Small intestine (tissue), 7 donors: ENCODE measurements at regions not wholly inside any gene's neighbourhood (a gene's known extent, or its start where the extent isn't known, plus 50 kb on each side); places are given as distances from the start of the nearest gene placed in this dataset.

Experiments used
- DNase-seq, 2 donors: peaks; one replicate each; pipeline versions ENCODE4 v3.0.0 to v3.0.0-alpha.2; 2013
- FAIRE-seq: peaks from 2 replicates; lab custom pipeline; 2012; peaks lifted over from hg19 to GRCh38; lab: Jason Lieb, UNC
- H3K27ac ChIP-seq, 3 donors: one replicate each; pipeline ENCODE4 v1.5.1; 2013; ENCODE audit warnings: low read length in 2 of 3, mild to moderate bottlenecking in 2 of 3, control low read depth in 1 of 3, inconsistent platforms in 1 of 3, low read depth in 1 of 3, moderate library complexity in 1 of 3
- H3K27me3 ChIP-seq, 3 donors: one replicate each; pipeline ENCODE4 v1.6.1; 2013; ENCODE audit warnings: low read length in 3 of 3, inconsistent platforms in 1 of 3; ENCODE audit not compliant: control insufficient read depth in 3 of 3, insufficient read depth in 3 of 3
- H3K36me3 ChIP-seq, 3 donors: one replicate each; pipeline ENCODE4 v1.6.1; 2013; ENCODE audit warnings: low read length in 3 of 3, inconsistent platforms in 1 of 3, low read depth in 1 of 3, mild to moderate bottlenecking in 1 of 3, moderate library complexity in 1 of 3; ENCODE audit not compliant: control insufficient read depth in 3 of 3, insufficient read depth in 2 of 3
- H3K4me1 ChIP-seq, 3 donors: one replicate each; pipeline ENCODE4 v1.6.1; 2013; ENCODE audit warnings: low read length in 2 of 3, inconsistent platforms in 1 of 3, low read depth in 1 of 3, mild to moderate bottlenecking in 1 of 3, moderate library complexity in 1 of 3; ENCODE audit not compliant: control insufficient read depth in 3 of 3, insufficient read depth in 2 of 3
- H3K4me3 ChIP-seq, 3 donors: one replicate each; pipeline ENCODE4 v1.5.1; 2013; ENCODE audit warnings: low read length in 3 of 3, control low read depth in 1 of 3, inconsistent platforms in 1 of 3, low read depth in 1 of 3, mild to moderate bottlenecking in 1 of 3, moderate library complexity in 1 of 3
- H3K9me3 ChIP-seq, 2 donors: one replicate each; pipeline ENCODE4 v1.6.1; 2013; ENCODE audit warnings: low read depth in 1 of 2, low read length in 1 of 2; ENCODE audit not compliant: control insufficient read depth in 2 of 2, insufficient read depth in 1 of 2
- whole genome bisulfite sequencing, 3 donors: extraction: QIAGEN DNeasy Blood & Tissue Kit; methylation state at CpG; one replicate each; pipeline ENCODE4 v1.1.7; 2013; 5-methylcytosine and 5-hydroxymethylcytosine counted together
- donor health status: healthy with polysubstance abuse.
- donor health status: control.
- donor health status: control.
- donor health status: Bipolar disorder and iron deficiency.
- donor health status: healthy.

- no peak overlapping the region for H3K4me3 ChIP-seq
- H3K27me3 ChIP-seq, result peaks cover 0 to 3% (median 0%) of the 10 kb centered on the region in 3 donors
- H3K27ac ChIP-seq, result no peak overlapping the region
- no peaks in the 10 kb centered on the region for H3K36me3 ChIP-seq
- no peak for FAIRE-seq
- H3K4me1 ChIP-seq, result no peaks in the 10 kb centered on the region
- H3K9me3 ChIP-seq, result no peaks in the 10 kb centered on the region
- no peak for DNase-seq
- WGBS, 3 donors, result 81 to 89% (median 81%) methylated on average over 2 of the region's 2 CpGs
Measured at GRCh38 chr5:136667789-136668188, 302.4 kb upstream of the TRPC7 start.

DNA sequence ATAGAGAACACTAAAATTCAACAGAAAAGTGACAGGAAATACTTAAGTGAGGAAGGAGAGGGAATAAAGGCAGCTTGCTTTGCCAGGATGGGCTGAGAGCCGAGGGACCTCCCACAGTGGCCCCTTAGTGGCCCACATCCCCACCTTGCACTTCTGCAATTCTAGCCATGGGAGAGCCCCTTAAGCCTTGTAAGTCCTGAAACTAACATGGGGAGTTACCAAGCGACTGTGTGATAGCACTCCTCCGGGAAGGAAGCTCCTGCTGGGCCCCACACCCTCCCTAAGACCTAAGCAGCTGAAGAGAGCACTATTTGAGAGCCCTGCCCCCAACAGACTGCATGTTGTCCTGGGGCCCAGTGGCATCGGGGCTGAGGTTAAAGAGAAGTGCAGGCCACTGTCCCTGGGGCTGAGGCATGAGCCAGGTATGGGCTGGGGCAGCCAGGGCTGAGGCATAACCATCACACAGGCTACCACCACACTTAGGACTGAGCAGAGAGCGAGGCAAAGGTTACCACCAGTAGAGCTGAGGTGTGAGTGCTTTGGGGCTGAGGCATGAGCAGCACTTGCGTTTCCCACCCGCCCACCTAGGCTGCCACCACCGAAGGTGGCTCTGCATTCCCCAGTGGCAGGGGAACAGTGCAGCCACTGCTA lies 301.8 kb upstream of the TRPC7 start:
- FAIRE-seq, result no peak
- WGBS, 3 donors, result 47 to 51% (median 47%) methylated on average over 8 of the region's 8 CpGs
- no peak overlapping the region for H3K27ac ChIP-seq

GRCh38 chr5:136665331-136665730 lies 300.0 kb upstream of the TRPC7 start:
- Histone ChIP-seq H3K27ac (no peak overlapping the region), H3K9me3 (no peaks in the 10 kb centered on the region), H3K4me3 (no peak overlapping the region), H3K4me1 (no peaks in the 10 kb centered on the region), H3K36me3 (no peaks in the 10 kb centered on the region), H3K27me3 (peaks cover 0 to 3% (median 0%) of the 10 kb centered on the region in 3 donors)
- FAIRE-seq (no peak), DNase-seq (no peak)
- 45 to 56% (median 50%) methylated on average over 1 of the region's 1 CpG for WGBS, 3 donors

More for the DNA sequence above, 301.8 kb upstream of the TRPC7 start:
- Histone ChIP-seq H3K27me3 (peaks cover 0 to 3% (median 0%) of the 10 kb centered on the region in 3 donors), H3K9me3 (no peaks in the 10 kb centered on the region), H3K4me3 (no peak overlapping the region), H3K4me1 (no peaks in the 10 kb centered on the region), H3K36me3 (no peaks in the 10 kb centered on the region)
- DNase-seq, result no peak

DNA sequence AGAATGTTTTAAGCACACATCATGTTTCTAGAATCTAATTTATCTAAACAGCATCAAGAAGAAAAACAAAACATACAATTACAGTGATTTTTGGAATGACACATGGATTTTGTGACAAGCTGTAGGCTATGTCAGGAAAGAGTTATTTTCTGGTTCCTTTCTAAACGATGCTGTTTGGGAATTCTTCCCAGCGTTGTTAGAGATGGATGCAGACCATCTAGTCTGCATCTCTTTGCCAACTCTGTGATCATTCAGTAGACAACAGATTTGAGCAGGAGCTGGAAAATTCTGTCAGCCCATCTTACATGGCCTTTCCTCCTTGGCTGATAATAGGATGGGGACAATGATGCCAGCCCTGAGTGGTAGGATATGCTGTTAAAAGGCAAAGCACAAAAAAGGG lies 295.7 kb upstream of the TRPC7 start:
- H3K9me3 ChIP-seq, result no peaks in the 10 kb centered on the region
- DNase-seq (no peak), FAIRE-seq (no peak)
- H3K27ac ChIP-seq, result no peak overlapping the region
- no peak overlapping the region for H3K4me3 ChIP-seq
- no peaks in the 10 kb centered on the region for H3K27me3 ChIP-seq
- no peaks in the 10 kb centered on the region for H3K4me1 ChIP-seq
- no peaks in the 10 kb centered on the region for H3K36me3 ChIP-seq
- WGBS, 3 donors, result 56 to 78% (median 78%) methylated on average over 2 of the region's 2 CpGs

- Histone ChIP-seq H3K4me3 (no peak overlapping the region), H3K9me3 (no peaks in the 10 kb centered on the region), H3K4me1 (no peaks in the 10 kb centered on the region), H3K27me3 (no peaks in the 10 kb centered on the region), H3K27ac (no peak overlapping the region), H3K36me3 (no peaks in the 10 kb centered on the region)
- DNase-seq, result no peak
- FAIRE-seq, result no peak
- WGBS, 3 donors, result 41 to 52% (median 46%) methylated on average over 4 of the region's 4 CpGs
Measured at GRCh38 chr5:136656811-136657210, 291.5 kb upstream of the TRPC7 start.

- no peaks in the 10 kb centered on the region for H3K4me1 ChIP-seq
- FAIRE-seq (no peak), DNase-seq (no peak)
- no peaks in the 10 kb centered on the region for H3K9me3 ChIP-seq
- no peak overlapping the region for H3K27ac ChIP-seq
- H3K27me3 ChIP-seq, result no peaks in the 10 kb centered on the region
- no peaks in the 10 kb centered on the region for H3K36me3 ChIP-seq
- WGBS, 3 donors, result 17 to 35% (median 25%) methylated on average over 2 of the region's 2 CpGs
- no peak overlapping the region for H3K4me3 ChIP-seq
Measured at GRCh38 chr5:136655468-136655867, 290.1 kb upstream of the TRPC7 start.

GRCh38 chr5:136646915-136647314 lies 281.6 kb upstream of the TRPC7 start:
- Histone ChIP-seq H3K9me3 (no peaks in the 10 kb centered on the region), H3K27me3 (no peaks in the 10 kb centered on the region), H3K4me3 (no peak overlapping the region), H3K4me1 (no peaks in the 10 kb centered on the region), H3K36me3 (no peaks in the 10 kb centered on the region), H3K27ac (no peak overlapping the region)
- FAIRE-seq, result no peak
- no peak for DNase-seq
- 52 to 58% (median 56%) methylated on average over 2 of the region's 2 CpGs for WGBS, 3 donors

DNA sequence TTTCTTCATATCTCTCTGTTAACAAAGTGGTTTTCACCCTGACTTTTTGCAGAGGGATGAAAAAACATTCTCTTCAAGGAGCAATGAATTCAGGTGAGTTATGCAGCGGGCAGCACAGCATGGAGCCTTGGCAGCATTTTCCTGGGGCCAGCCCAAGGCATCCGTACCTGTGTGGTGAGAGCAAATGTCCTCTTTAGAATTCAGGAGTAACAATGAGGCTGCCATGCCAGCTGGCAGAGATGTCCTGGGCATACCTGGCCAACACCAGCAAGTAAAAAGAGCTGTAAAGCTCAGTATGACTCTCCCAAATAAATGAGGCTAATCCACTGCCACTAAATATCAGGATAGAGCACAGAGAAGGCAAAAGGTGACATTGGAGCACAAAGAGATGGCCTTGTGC lies 277.6 kb upstream of the TRPC7 start:
- FAIRE-seq (no peak), DNase-seq (no peak)
- Histone ChIP-seq H3K27ac (no peak overlapping the region), H3K4me3 (no peak overlapping the region), H3K27me3 (peaks cover 0 to under 1% (median 0%) of the 10 kb centered on the region in 3 donors), H3K9me3 (no peaks in the 10 kb centered on the region), H3K4me1 (no peaks in the 10 kb centered on the region), H3K36me3 (no peaks in the 10 kb centered on the region)
- WGBS, 3 donors, result 51 to 73% (median 65%) methylated on average over 2 of the region's 2 CpGs

DNA sequence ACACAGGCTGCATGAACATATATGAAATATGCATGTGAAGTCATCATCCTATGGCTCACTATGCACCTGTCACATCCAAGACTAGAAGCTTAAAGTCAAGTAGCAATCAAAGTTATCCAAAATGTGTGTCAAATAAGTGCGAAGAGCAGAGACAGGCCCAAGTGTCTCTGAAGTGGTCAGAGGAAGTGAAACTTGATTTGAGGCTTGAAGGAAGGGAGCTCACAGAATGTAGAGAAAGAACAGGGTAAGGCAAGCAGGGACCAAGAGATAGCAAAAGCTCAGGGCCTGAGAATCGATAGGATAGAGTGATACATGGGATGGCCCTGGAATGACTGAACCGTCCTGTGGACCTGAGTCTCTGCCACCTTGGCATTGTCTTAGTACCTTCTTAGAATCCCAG lies 274.3 kb upstream of the TRPC7 start:
- Histone ChIP-seq H3K27ac (no peak overlapping the region), H3K36me3 (no peaks in the 10 kb centered on the region), H3K4me3 (no peak overlapping the region), H3K9me3 (no peaks in the 10 kb centered on the region), H3K27me3 (peaks cover 0 to 2% (median 0%) of the 10 kb centered on the region in 3 donors), H3K4me1 (no peaks in the 10 kb centered on the region)
- 84 to 95% (median 91%) methylated on average over 3 of the region's 3 CpGs for WGBS, 3 donors
- FAIRE-seq (no peak), DNase-seq (no peak)
